SW 1271 (cell line): ENCODE measurements at regions not wholly inside any gene's neighbourhood (a gene's known extent, or its start where the extent isn't known, plus 50 kb on each side); places are given as distances from the start of the nearest gene placed in this dataset.
"Not testable (repeated sequence)": the region's sequence is repeated elsewhere in the genome, so short reads cannot be mapped to it uniquely, and the experiment has no call there.

ENCODE experiments used
- DNase-seq, 2 experiments: peaks; one replicate each; lab custom pipeline; 2025; lab: John Stamatoyannopoulos, UW

- DNase-seq: no peak
Observed at GRCh38 chr2:195312662-195313061, 344.4 kb upstream of the SLC39A10 start.

GRCh38 chr2:195308163-195308562, 348.9 kb upstream of the SLC39A10 start:
- no peak for DNase-seq

- no peak for DNase-seq
Observed at GRCh38 chr2:195307751-195308150, 349.3 kb upstream of the SLC39A10 start.

GRCh38 chr2:195304310-195304709, 352.7 kb upstream of the SLC39A10 start:
- peak in 1 of 2 experiments; percentile 38 for DNase-seq

GRCh38 chr2:195300631-195301030, 356.4 kb upstream of the SLC39A10 start:
- no peak for DNase-seq

GRCh38 chr2:195299600-195299999, 357.4 kb upstream of the SLC39A10 start:
- no peak for DNase-seq

GRCh38 chr2:195296490-195296889, 360.5 kb upstream of the SLC39A10 start:
- no peak for DNase-seq

GRCh38 chr2:195289081-195289480, 367.9 kb upstream of the SLC39A10 start:
- no peak for DNase-seq

- no peak for DNase-seq
Observed at GRCh38 chr2:195279840-195280427, 377.1 kb upstream of the SLC39A10 start.

GRCh38 chr2:195270466-195271039, 386.5 kb upstream of the SLC39A10 start:
- DNase-seq: no peak

GRCh38 chr2:195269220-195269619, 387.8 kb upstream of the SLC39A10 start:
- no peak for DNase-seq

GRCh38 chr2:195257979-195258378, 399.0 kb upstream of the SLC39A10 start:
- DNase-seq: no peak

GRCh38 chr2:195252018-195252417, 405.0 kb upstream of the SLC39A10 start:
- no peak for DNase-seq

- no peak for DNase-seq
Observed at GRCh38 chr2:195251214-195251613, 405.8 kb upstream of the SLC39A10 start.

GRCh38 chr2:195238826-195239225, 418.2 kb upstream of the SLC39A10 start:
- no peak for DNase-seq

GRCh38 chr2:195238379-195238778, 418.6 kb upstream of the SLC39A10 start:
- no peak for DNase-seq

GRCh38 chr2:195228547-195228946, 428.5 kb upstream of the SLC39A10 start:
- DNase-seq: not testable (repeated sequence)

- no peak for DNase-seq
Observed at GRCh38 chr2:195214072-195214471, 443.0 kb upstream of the SLC39A10 start.

GRCh38 chr2:195212586-195212985, 444.4 kb upstream of the SLC39A10 start:
- DNase-seq: no peak

- DNase-seq: peak in 1 of 2 experiments; percentile 65
Observed at GRCh38 chr2:195202163-195202845, 454.7 kb upstream of the SLC39A10 start.

GRCh38 chr2:195199864-195200263, 457.2 kb upstream of the SLC39A10 start:
- no peak for DNase-seq

GRCh38 chr2:195181059-195181705, 475.8 kb upstream of the SLC39A10 start:
- DNase-seq: no peak

GRCh38 chr2:195168369-195168768, 488.7 kb upstream of the SLC39A10 start:
- DNase-seq: no peak
